ENCODE measurements at regions not wholly inside any gene's neighbourhood (a gene's known extent, or its start where the extent isn't known, plus 50 kb on each side); places are given as distances from the start of the nearest gene placed in this dataset.

DNA sequence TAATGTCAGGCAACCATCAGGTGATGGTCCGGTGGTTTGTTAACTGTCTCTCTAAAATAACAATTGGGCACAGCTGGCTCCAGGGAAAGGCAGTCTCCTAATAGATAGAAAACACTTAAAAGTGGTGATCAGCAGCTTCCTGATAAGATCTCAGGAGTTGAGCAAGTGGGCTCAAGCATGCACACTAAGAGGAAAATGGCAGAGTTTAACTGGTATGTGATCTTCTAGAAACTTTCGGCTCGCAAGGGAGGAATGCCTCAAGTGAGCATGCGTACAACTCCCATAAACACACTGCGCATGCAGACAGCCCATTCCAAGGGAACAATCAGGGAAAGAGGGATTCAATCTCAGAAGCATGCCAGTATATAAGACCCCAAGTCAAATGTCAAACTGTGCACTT lies 52.2 kb upstream of the VTCN1 start:
- TF ChIP-seq, protein P1, sequence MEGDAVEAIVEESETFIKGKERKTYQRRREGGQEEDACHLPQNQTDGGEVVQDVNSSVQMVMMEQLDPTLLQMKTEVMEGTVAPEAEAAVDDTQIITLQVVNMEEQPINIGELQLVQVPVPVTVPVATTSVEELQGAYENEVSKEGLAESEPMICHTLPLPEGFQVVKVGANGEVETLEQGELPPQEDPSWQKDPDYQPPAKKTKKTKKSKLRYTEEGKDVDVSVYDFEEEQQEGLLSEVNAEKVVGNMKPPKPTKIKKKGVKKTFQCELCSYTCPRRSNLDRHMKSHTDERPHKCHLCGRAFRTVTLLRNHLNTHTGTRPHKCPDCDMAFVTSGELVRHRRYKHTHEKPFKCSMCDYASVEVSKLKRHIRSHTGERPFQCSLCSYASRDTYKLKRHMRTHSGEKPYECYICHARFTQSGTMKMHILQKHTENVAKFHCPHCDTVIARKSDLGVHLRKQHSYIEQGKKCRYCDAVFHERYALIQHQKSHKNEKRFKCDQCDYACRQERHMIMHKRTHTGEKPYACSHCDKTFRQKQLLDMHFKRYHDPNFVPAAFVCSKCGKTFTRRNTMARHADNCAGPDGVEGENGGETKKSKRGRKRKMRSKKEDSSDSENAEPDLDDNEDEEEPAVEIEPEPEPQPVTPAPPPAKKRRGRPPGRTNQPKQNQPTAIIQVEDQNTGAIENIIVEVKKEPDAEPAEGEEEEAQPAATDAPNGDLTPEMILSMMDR (IDR thresholded peaks at IDR 0.05): no peak
- TF ChIP-seq POLR2AphosphoS5 (IDR thresholded peaks at IDR 0.05) (no peak), EP300 (IDR thresholded peaks at IDR 0.05) (no peak)

Data from esophagus muscularis mucosa (tissue), 4 donors.